HepG2 (cell line): ENCODE measurements at regions not wholly inside any gene's neighbourhood (a gene's known extent, or its start where the extent isn't known, plus 50 kb on each side); places are given as distances from the start of the nearest gene placed in this dataset.

ENCODE experiments used
- FOXM1 ChIP-seq: sonication (generic); formaldehyde crosslinking; IDR thresholded peaks from 2 replicates; pipeline ENCODE4 v1.5.0; 2020; ENCODE audit warnings: missing genetic modification reagents
- HOXA7 ChIP-seq: sonication (generic); formaldehyde crosslinking; IDR thresholded peaks from 2 replicates; pipeline ENCODE4 v1.8.1; 2022; ENCODE audit warnings: mild to moderate bottlenecking, missing genetic modification reagents, moderate library complexity
- NR2C2 ChIP-seq: sonication (generic); formaldehyde crosslinking; IDR thresholded peaks from 2 replicates; pipeline ENCODE4 v1.4.0; 2020; ENCODE audit warnings: missing genetic modification reagents, mild to moderate bottlenecking, moderate library complexity, borderline replicate concordance
- POLR2A ChIP-seq, 2 experiments: IDR thresholded peaks; 2 replicates each; pipeline ENCODE4 v1.6.1; 2011; ENCODE audit warnings: low read depth in 2 of 2, low read length in 2 of 2, mild to moderate bottlenecking in 1 of 2, moderate library complexity in 1 of 2; ENCODE audit not compliant: insufficient read depth in 1 of 2
- SMAD3 ChIP-seq: sonication (generic); formaldehyde crosslinking; IDR thresholded peaks from 2 replicates; pipeline ENCODE4 v1.4.0; 2020; ENCODE audit warnings: missing genetic modification reagents

DNA sequence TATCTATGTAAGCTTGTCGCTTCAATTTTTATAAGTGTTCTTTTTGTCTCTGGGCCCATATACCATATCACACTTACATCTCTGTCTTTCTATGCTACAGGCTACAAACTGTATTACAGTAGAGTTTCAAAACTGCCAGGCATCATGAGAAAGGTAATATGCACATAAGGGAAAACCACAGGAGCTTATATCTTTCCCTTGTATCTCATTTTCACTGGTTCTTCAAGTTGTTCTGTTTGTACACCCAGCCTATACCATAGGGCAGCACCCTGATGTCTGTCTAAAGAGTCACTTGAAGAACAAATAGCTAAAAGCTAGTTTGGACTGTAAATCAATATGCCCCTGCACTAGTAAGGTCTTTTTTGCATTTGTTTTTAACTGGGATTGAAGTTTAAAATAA, 366.7 kb downstream of the FIGN start:
- TF ChIP-seq SMAD3 (no peak), FOXM1 (CRISPR knock-in tag) (no peak), NR2C2 (CRISPR knock-in tag) (no peak), POLR2A (IDR thresholded peaks at IDR 0.05; ENCODE audit: insufficient read depth in 1 of 2, low read depth in 2 of 2, low read length in 2 of 2) (no peak), HOXA7 (CRISPR knock-in tag) (no peak)
